HEK293 (cell line): ENCODE measurements at regions not wholly inside any gene's neighbourhood (a gene's known extent, or its start where the extent isn't known, plus 50 kb on each side); places are given as distances from the start of the nearest gene placed in this dataset.

ENCODE experiments used
- ZBTB20 ChIP-seq: fragments of 450-650 bp; formaldehyde crosslinking; IDR thresholded peaks from 2 replicates; pipeline ENCODE4 v1.5.1; 2016; ENCODE audit warnings: missing biosample characterization, missing genetic modification characterization
- ZNF138 ChIP-seq: fragments of 450-650 bp; formaldehyde crosslinking; IDR thresholded peaks from 2 replicates; pipeline ENCODE4 v1.5.1; 2016; ENCODE audit warnings: missing biosample characterization, missing genetic modification characterization, borderline replicate concordance
- ZNF146 ChIP-seq: fragments of 450-650 bp; formaldehyde crosslinking; IDR thresholded peaks from 2 replicates; pipeline ENCODE4 v1.5.1; 2016; ENCODE audit warnings: missing biosample characterization, missing genetic modification characterization
- ZNF169 ChIP-seq: fragments of 450-650 bp; formaldehyde crosslinking; IDR thresholded peaks from 2 replicates; pipeline ENCODE4 v1.5.1; 2016; ENCODE audit warnings: missing biosample characterization, missing genetic modification characterization
- ZNF433 ChIP-seq: fragments of 450-650 bp; formaldehyde crosslinking; IDR thresholded peaks from 2 replicates; pipeline ENCODE4 v1.5.1; 2016; ENCODE audit warnings: missing biosample characterization, missing genetic modification characterization, low read depth
- ZNF701 ChIP-seq: fragments of 450-650 bp; formaldehyde crosslinking; IDR thresholded peaks from 2 replicates; pipeline ENCODE4 v1.5.1; 2016; ENCODE audit warnings: missing biosample characterization, missing genetic modification characterization
- TF ChIP-seq, protein P1 (sequence below): fragments of 450-650 bp; formaldehyde crosslinking; IDR thresholded peaks from 2 replicates; pipeline ENCODE4 v1.5.1; 2016; ENCODE audit warnings: missing biosample characterization, missing genetic modification characterization

DNA sequence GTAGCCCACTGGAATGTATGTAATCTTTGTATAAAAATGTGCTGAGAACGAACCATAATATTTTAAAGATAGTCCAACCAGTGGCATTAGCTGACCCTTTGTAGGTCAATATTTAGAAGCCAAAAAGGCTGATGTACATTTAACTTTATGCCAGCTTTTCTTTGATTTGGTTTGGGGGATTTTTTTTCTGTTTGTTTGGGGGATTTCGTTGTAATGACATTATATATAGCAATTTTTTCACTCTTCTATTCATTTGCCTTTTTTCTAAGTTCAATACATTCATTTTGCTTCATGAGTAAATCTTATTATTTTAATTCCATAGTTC lies 382.0 kb upstream of the NOCT start:
- TF ChIP-seq ZNF138 (tag by site-specific recombination) (no peak), ZNF169 (tag by site-specific recombination) (no peak), ZBTB20 (no peak), ZNF701 (tag by site-specific recombination) (no peak), ZNF146 (tag by site-specific recombination) (no peak), ZNF433 (tag by site-specific recombination) (no peak)
- TF ChIP-seq, protein P1, sequence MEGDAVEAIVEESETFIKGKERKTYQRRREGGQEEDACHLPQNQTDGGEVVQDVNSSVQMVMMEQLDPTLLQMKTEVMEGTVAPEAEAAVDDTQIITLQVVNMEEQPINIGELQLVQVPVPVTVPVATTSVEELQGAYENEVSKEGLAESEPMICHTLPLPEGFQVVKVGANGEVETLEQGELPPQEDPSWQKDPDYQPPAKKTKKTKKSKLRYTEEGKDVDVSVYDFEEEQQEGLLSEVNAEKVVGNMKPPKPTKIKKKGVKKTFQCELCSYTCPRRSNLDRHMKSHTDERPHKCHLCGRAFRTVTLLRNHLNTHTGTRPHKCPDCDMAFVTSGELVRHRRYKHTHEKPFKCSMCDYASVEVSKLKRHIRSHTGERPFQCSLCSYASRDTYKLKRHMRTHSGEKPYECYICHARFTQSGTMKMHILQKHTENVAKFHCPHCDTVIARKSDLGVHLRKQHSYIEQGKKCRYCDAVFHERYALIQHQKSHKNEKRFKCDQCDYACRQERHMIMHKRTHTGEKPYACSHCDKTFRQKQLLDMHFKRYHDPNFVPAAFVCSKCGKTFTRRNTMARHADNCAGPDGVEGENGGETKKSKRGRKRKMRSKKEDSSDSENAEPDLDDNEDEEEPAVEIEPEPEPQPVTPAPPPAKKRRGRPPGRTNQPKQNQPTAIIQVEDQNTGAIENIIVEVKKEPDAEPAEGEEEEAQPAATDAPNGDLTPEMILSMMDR (tag by site-specific recombination): no peak
